Activated naive CD8-positive, alpha-beta T cell treated with anti-CD3 and anti-CD28 coated beads, Interleukin-2, amount 50 U/mL, for 24 hours (primary cell): ENCODE measurements at regions not wholly inside any gene's neighbourhood (a gene's known extent, or its start where the extent isn't known, plus 50 kb on each side); places are given as distances from the start of the nearest gene placed in this dataset.
A peak's percentile ranks its signal among the peaks of the same experiment; 100 is the strongest.
"Not testable (repeated sequence)": the region's sequence is repeated elsewhere in the genome, so short reads cannot be mapped to it uniquely, and the experiment has no call there.

Experiments
- ATAC-seq: fragments of 150-1000 bp; cut with Tn5 transposase; one replicate; pipeline ENCODE4 v1.10.0; 2021
- DNase-seq: peaks from one replicate; pipeline ENCODE4 v3.0.0; 2021
- H3K27ac Mint-ChIP-seq: one replicate; pipeline ENCODE4 v1.8.0; 2021; ENCODE audit warnings: mild to moderate bottlenecking, mixed read lengths
- H3K27me3 Mint-ChIP-seq: one replicate; pipeline ENCODE4 v1.8.0; 2021; ENCODE audit warnings: mixed read lengths
- H3K36me3 Mint-ChIP-seq: one replicate; pipeline ENCODE4 v1.8.0; 2021; ENCODE audit warnings: low read depth, mixed read lengths
- H3K4me1 Mint-ChIP-seq: one replicate; pipeline ENCODE4 v1.8.0; 2021; ENCODE audit warnings: mixed read lengths
- H3K4me3 Mint-ChIP-seq: one replicate; pipeline ENCODE4 v1.8.0; 2021; ENCODE audit warnings: mild to moderate bottlenecking, moderate library complexity, mixed read lengths
- H3K9me3 Mint-ChIP-seq: one replicate; pipeline ENCODE4 v1.8.0; 2021; ENCODE audit warnings: mixed read lengths

DNA sequence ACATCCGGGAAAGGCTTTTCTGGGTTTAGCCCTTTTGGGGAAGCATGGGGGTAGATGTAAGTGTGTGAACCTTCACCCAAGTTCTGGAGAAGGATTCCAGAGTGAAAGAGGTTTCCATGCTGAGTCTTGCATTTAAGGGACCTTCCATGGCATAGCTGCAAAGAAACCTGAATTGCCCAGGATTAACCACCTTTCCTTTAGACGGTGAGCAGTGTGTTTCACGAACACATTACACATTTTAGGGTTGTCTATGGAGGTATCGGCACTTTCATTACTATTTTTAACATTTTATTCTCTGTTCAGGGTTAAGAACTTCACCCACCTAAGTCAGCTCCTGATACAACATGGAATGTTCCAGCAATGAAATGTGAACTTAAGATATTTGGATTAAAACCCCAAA, 250.2 kb upstream of the PLGLB2 start:
- not testable (repeated sequence) for H3K4me3 Mint-ChIP-seq, DNase-seq, H3K27me3 Mint-ChIP-seq, H3K9me3 Mint-ChIP-seq
- ATAC-seq: peak; percentile 6
- H3K36me3 Mint-ChIP-seq: peaks cover 13% of the 10 kb centered on the region
- peaks cover 39% of the 10 kb centered on the region for H3K4me1 Mint-ChIP-seq
- H3K27ac Mint-ChIP-seq: peak overlapping the region; percentile 83

DNA sequence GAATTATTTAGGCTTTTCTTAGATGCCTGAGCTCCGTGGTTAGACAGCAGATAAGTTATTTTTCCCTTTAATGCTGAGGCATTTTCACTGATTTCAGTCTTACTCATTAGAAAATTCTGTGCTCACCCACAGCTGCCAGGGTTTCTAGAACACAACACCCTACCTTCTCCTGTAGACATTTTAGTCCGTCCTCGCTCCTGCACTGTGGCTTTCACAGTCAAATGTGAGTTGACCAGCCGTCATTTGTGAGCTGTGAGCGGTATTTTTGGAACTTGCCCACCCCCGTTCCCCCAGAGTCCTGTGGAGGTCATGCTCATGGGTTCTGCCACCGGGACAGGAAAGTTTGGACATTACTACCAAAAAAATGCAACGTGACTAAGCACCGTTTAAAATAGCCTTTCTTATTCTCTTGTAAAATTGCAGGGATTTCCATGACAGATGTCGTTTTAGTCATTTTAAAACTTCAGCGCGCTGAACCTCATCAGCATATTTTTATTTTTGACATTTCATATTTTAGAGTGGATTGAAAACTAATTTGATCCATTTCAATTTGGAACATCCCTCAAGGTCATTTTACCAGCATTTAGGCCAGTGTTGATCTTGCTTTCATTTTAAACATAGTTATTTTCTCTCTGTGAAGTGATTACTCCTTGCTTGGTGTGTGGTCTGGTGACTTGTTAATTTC, 249.6 kb upstream of the PLGLB2 start:
- ATAC-seq (peak; percentile 70), DNase-seq (peak; percentile 66)
- H3K36me3 Mint-ChIP-seq: peaks cover 13% of the 10 kb centered on the region
- peak overlapping the region; percentile 34 for H3K4me3 Mint-ChIP-seq
- H3K27me3 Mint-ChIP-seq, H3K9me3 Mint-ChIP-seq: not testable (repeated sequence)
- H3K27ac Mint-ChIP-seq: peak overlapping the region; percentile 92
- H3K4me1 Mint-ChIP-seq: peaks cover 37% of the 10 kb centered on the region

DNA sequence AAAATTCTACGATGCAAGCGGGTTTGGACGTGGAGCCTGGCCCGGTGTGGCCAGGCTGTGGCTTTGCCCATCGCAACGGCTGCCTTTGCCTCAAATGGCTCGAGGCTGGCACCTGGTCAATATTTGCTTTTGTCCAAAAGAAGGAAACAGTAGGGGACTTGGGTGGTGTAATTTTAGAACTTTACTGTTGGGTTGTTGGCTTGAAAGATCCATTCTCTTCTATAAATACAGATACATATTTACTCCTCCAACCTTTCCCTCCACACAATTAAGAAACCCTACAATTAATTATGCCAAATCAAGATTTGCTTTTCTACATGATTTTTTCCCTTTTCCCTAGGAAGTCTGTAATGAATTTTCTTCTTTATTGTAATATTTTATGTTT, 249.0 kb upstream of the PLGLB2 start:
- peak overlapping the region; percentile 92 for H3K27ac Mint-ChIP-seq
- H3K27me3 Mint-ChIP-seq, DNase-seq, H3K4me3 Mint-ChIP-seq, H3K9me3 Mint-ChIP-seq, ATAC-seq: not testable (repeated sequence)
- peaks cover 36% of the 10 kb centered on the region for H3K4me1 Mint-ChIP-seq
- H3K36me3 Mint-ChIP-seq: peaks cover 13% of the 10 kb centered on the region

DNA sequence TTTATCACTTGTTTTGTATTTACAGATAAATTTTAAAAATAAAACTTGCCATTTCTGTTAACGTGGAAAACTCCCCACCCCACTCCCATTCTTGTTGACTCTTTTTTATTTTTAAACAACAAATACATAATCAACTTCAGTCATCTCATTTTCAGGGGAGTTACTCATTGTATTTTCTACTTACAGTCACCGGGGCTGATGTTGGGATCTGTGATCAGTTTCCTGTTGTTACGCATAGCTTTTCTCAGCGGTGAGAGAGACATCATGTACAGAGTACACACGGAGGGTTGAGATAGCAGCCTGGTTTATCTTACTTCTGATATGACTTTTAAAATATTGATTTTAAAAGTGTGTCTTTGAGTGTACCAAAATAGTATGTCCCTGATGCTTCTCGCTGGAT, 248.0 kb upstream of the PLGLB2 start:
- peaks cover 32% of the 10 kb centered on the region for H3K4me1 Mint-ChIP-seq
- DNase-seq, H3K36me3 Mint-ChIP-seq, H3K27me3 Mint-ChIP-seq, H3K9me3 Mint-ChIP-seq: not testable (repeated sequence)
- peak overlapping the region; percentile 90 for H3K27ac Mint-ChIP-seq
- peak overlapping the region; percentile 66 for H3K4me3 Mint-ChIP-seq
- ATAC-seq: peak; percentile 74

DNA sequence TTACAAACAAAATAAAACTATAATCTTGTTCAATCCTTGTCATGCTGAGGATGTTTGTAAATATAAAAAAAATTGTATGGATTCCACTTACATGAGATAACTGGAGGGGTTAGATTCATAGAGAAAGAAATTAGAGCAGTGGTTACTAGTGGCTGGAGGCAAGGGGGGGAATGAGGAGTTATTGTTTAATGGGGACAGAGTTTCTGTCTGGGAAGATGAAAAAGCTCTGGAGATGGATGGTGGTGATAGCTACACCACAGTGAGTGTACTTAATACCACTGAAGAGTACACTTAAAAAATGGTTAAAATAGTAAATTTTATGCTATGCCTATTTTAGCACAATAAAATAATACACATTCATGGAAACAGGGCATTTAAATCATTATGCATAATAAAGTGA, 247.5 kb upstream of the PLGLB2 start:
- Mint-ChIP-seq H3K4me3 (peak overlapping the region; percentile 66), H3K27ac (peak overlapping the region; percentile 90), H3K4me1 (peaks cover 26% of the 10 kb centered on the region)
- H3K9me3 Mint-ChIP-seq, H3K27me3 Mint-ChIP-seq, DNase-seq, H3K36me3 Mint-ChIP-seq, ATAC-seq: not testable (repeated sequence)

DNA sequence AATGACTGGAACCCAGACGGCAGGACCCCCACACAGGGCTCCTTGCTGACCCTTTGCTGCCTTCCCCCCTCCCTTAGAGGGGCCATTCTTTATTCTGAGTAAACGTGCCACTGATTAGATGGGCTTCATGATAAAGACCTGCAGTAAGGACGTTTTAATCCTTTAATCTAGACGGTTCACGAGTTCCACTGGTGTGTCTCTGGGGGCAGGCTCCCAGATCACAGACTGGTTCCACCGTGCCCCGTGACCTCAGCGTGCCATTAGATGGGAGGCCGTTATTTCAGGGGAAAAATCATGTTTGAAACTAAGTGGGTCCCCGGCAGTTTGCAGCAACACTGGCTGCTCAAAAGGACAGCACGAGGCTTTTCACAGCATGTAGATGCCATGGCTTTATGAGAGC, 246.9 kb upstream of the PLGLB2 start:
- not testable (repeated sequence) for H3K4me3 Mint-ChIP-seq, H3K36me3 Mint-ChIP-seq, ATAC-seq, DNase-seq, H3K27me3 Mint-ChIP-seq, H3K9me3 Mint-ChIP-seq
- Mint-ChIP-seq H3K4me1 (peaks cover 23% of the 10 kb centered on the region), H3K27ac (peak overlapping the region; percentile 90)

DNA sequence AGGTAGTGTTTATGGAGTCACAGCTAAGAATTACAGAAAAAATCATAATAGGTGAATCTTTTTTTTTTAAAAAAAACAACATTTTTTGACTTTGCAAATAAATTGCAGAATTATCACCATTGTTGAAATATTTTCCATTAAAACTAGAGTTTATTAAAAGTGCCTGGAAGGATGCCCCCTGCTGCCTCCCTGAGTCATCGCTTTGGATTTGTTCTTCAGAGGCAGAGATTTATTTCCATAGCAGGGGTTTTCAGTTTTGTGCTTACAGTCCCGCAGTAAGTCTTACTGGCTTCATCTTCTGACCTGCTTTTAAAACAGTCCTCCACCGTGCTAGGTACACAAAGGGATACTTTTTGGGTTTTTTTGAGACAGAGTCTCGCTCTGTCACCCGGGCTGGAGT, 244.9 kb upstream of the PLGLB2 start:
- not testable (repeated sequence) for H3K36me3 Mint-ChIP-seq, H3K27me3 Mint-ChIP-seq, DNase-seq, H3K4me3 Mint-ChIP-seq, H3K9me3 Mint-ChIP-seq, ATAC-seq, H3K27ac Mint-ChIP-seq
- H3K4me1 Mint-ChIP-seq: peaks cover 28% of the 10 kb centered on the region

DNA sequence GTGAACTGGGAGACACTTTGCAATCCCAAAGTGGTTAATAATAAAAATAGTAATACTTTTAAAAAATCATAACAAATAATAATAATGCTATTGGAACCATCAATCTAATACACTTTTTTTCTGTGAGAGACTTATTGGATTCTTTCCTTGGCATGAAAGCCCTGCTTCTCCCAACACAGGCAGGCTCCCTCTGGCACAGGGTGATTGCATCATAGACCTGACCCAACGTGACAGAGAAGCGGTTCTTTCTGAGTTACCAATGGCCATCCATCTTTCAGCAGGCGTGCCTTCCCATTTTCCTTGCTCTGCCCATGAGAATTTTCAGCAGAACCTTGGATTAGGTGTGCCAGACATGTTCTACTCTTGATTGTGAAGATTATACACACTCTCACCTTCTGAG, 242.6 kb upstream of the PLGLB2 start:
- not testable (repeated sequence) for H3K27ac Mint-ChIP-seq, ATAC-seq, H3K9me3 Mint-ChIP-seq, H3K36me3 Mint-ChIP-seq, DNase-seq, H3K27me3 Mint-ChIP-seq, H3K4me3 Mint-ChIP-seq
- H3K4me1 Mint-ChIP-seq: peaks cover 33% of the 10 kb centered on the region

DNA sequence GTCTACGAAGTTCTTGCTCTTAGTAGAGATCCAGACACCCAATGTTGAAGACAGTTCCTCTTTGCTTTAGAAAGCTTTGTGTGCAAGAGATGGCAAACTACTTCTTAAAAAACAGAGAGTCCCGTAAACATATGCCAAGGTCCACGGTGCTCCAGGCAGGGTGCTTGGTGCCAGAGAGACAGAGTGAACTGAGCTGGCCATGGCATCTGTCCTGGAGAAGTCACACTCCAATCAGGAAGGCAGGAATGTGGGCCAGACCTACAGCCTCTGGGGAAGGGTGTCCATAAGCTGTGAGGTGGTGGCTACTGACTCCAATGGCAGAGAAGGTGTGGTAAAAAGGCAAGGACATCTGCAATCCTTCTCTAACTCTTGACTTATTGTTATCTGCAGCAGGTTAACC, 242.0 kb upstream of the PLGLB2 start:
- H3K36me3 Mint-ChIP-seq, DNase-seq, H3K27ac Mint-ChIP-seq, H3K27me3 Mint-ChIP-seq, H3K4me3 Mint-ChIP-seq, H3K9me3 Mint-ChIP-seq, ATAC-seq: not testable (repeated sequence)
- peaks cover 30% of the 10 kb centered on the region for H3K4me1 Mint-ChIP-seq

DNA sequence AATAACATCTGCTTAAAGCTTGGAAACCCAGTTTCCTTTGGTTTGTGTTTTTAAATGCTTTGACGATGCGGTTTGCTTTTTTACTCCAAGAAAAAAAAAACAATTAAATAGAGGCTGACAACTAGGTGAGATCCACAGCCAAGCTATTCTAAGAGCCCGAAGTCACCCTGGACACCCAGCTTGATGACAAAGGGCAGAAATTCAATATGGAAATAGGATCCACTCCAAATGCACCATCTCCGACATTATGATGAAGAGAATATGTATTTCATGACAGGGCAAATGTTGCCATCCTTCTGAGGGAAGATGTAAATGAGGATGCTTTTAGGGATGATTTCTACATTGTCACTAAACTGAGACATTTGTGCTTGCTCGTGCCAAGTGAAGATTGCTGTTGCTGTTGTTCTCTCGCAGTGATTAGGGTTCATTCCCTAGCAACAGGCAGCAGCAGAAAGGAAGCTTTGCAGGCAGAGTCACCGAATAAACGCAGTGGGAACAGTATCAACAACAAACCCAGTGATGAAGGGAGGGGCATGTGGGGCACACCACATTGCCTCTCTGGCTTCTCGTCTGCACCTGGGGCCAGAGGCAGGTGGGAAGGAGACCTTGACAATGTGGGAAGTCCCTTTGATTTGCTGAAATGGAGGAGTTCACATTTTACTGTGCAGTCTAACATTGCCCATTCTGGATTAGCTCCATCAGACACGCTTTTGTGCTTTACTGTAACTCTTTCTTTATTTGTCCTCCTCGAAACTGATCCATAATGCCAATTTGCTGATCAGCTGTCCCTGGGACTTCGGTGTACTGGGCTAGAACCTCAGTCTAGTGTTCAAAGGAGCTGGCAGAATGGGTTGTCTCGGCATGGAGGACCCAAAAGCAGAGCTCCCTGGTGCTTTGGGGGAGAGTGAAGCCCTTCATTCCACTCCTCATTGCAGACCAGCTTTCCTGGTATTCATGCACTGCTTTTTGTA, 240.2 kb upstream of the PLGLB2 start:
- H3K36me3 Mint-ChIP-seq, H3K27me3 Mint-ChIP-seq, H3K9me3 Mint-ChIP-seq, ATAC-seq, DNase-seq, H3K4me3 Mint-ChIP-seq: not testable (repeated sequence)
- Mint-ChIP-seq H3K27ac (peak overlapping the region; percentile 100), H3K4me1 (peaks cover 28% of the 10 kb centered on the region)

DNA sequence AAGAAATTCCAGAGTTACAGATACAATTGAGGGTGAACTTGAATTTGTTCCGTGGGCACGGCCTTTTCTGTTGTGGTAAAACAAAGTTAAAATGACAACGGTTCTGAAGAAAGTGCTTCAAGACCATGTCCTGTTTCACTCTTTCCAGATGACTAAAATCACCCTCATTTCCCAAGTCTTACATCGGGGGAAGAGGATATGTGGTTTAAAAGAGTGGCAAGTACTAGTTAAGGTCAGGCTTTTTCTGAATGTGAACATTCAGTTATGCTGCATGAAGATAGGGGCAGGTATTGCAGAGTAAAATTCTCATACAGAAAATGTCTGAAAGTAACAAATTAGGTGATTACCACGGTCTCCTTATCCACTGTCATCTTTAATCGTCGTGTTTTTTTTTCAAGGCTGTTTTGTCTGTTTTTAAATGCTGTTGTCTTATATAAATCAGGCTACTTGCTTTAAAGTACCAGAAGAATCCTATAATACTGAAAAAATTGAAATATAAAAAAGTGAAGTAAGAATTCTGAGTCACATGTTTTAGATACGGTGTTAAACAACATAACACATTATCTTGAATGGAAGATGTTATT, 236.6 kb upstream of the PLGLB2 start:
- Mint-ChIP-seq H3K27ac (peak overlapping the region; percentile 94), H3K4me3 (peak overlapping the region; percentile 58), H3K4me1 (peaks cover 41% of the 10 kb centered on the region)
- not testable (repeated sequence) for H3K36me3 Mint-ChIP-seq, H3K27me3 Mint-ChIP-seq, DNase-seq, H3K9me3 Mint-ChIP-seq
- ATAC-seq: peak; percentile 46

DNA sequence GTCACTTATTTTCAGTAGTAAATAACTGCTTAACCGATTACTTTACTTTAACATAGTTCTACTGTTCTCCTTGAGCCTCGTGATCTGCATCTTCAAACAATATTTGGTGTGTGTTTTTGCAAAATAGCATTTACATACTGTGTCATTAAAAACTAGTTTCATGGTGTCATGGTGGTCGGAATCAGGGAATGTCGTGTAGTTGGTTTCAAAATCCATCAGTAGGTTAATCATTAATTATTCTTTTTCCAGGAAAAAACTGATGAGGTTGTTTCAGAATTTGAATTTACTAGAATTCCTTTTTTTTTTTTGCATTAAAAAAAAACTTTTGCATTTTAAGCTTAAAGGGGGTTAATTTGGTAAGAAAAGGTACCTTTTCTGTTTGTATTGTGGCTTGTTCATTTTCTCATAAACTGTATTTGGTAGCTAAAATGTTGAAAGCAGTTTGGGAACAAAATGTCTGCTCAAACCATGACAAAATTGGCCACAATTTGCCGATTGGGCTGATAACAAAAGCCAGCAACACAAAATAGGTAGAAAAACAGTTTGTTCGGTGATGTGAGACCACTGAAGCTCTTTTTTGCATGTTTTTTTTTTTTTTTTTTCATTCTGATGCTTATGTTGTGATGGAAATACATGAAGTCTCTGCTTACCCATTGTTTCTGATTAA, 234.9 kb upstream of the PLGLB2 start:
- not testable (repeated sequence) for ATAC-seq, DNase-seq, H3K27me3 Mint-ChIP-seq, H3K9me3 Mint-ChIP-seq
- peaks cover 10% of the 10 kb centered on the region for H3K36me3 Mint-ChIP-seq
- peaks cover 49% of the 10 kb centered on the region for H3K4me1 Mint-ChIP-seq
- H3K27ac Mint-ChIP-seq: peak overlapping the region; percentile 87
- peak overlapping the region; percentile 65 for H3K4me3 Mint-ChIP-seq

DNA sequence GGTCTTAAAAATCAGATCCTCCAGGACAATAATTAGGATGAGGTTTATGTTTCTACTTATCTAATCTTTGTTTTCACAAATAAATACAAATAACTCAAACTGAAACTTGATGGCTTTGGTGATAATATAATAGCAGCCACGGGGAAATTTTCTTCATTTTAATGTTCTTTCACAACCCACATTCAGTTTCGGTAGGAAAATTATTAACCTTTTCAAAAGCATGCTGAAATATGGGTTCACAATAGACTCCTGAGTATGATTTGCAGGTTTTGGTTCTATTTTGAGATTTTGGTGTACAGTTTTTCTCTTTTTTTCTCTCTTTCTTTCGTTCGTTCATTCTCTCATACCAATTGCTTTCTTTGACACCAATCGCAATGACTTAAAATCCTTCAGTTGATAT, 233.9 kb upstream of the PLGLB2 start:
- not testable (repeated sequence) for H3K9me3 Mint-ChIP-seq, ATAC-seq, DNase-seq, H3K4me3 Mint-ChIP-seq, H3K27ac Mint-ChIP-seq, H3K27me3 Mint-ChIP-seq
- Mint-ChIP-seq H3K4me1 (peaks cover 47% of the 10 kb centered on the region), H3K36me3 (peaks cover 15% of the 10 kb centered on the region)

DNA sequence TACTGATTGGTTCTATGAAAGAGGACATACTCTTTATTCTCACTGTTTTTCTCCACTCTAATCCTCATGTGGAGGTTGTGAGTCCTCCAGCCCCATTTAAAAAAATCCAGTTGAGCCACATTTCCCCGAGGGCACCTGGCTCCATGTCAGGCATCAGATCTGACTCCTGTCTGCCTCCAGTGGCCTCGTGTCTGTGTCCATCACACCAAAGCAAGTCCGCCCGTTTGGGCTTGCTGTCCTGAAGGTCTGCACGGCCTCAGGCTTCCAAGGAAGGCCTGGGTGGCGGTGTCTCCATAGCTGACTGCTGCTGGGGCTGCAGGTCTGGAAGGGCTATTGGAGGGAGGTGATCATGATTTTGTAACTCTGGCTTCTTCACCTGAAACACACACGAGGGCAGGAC, 233.4 kb upstream of the PLGLB2 start:
- H3K9me3 Mint-ChIP-seq, H3K4me3 Mint-ChIP-seq, DNase-seq, H3K27ac Mint-ChIP-seq, ATAC-seq, H3K27me3 Mint-ChIP-seq: not testable (repeated sequence)
- Mint-ChIP-seq H3K4me1 (peaks cover 47% of the 10 kb centered on the region), H3K36me3 (peaks cover 15% of the 10 kb centered on the region)
